HCT116 (cell line): ENCODE measurements at regions not wholly inside any gene's neighbourhood (a gene's known extent, or its start where the extent isn't known, plus 50 kb on each side); places are given as distances from the start of the nearest gene placed in this dataset.

Experiments used
- ATAC-seq: fragments of 200-7000 bp; cut with Tn5 transposase; 2 replicates; pipeline ENCODE4 v1.9.1; 2020; ENCODE audit warnings: mild to moderate bottlenecking, moderate library complexity
- BruUV-seq: library from RNA; stranded (reverse); fragments of 400-500 nt; replicated peaks from 2 replicates; lab custom pipeline; 2021; lab: Mats Ljungman, UMichigan
- CTCF ChIA-PET: fragments of 300-600 bp; sonication (Branson Sonifier 250); formaldehyde crosslinking; loops from one replicate; lab custom pipeline; 2021; ENCODE audit warnings: antibody characterized with exemption; lab: Charles Lee
- POLR2A ChIA-PET: fragments of 300-600, 350-600 bp; sonication (Branson Sonifier 250); formaldehyde crosslinking; loops from one replicate; lab custom pipeline; 2021; ENCODE audit warnings: antibody characterized with exemption; lab: Charles Lee
- RAD21 ChIA-PET, 2 experiments: fragments of 300-600 bp; sonication (Branson Sonifier 250); formaldehyde crosslinking; loops; one replicate each; lab custom pipeline; 2023; ENCODE audit warnings: low total read pairs in 2 of 2; ENCODE audit not compliant: uncharacterized antibody in 2 of 2, unreplicated experiment in 2 of 2, low non-redundant PET in 1 of 2; lab: Charles Lee
- DNase-seq: peaks from one replicate; pipeline ENCODE4 v3.0.0-alpha.2; 2010; ENCODE audit warnings: low read depth, low spot score
- H2AFZ ChIP-seq: fragments of 200-600 bp; shearing (Covaris generic), sonication (generic); 2 replicates; pipeline ENCODE4 v1.6.1; 2017; ENCODE audit warnings: low read depth, mixed run types, mixed read lengths, antibody characterized with exemption, low read length; ENCODE audit not compliant: poor library complexity, severe bottlenecking
- H3K27ac ChIP-seq: 2 replicates; pipeline ENCODE4 v1.5.1; 2012; ENCODE audit warnings: low read depth, low read length
- H3K27me3 ChIP-seq: fragments of 200-600 bp; sonication (generic); 2 replicates; pipeline ENCODE4 v1.6.1; 2016; ENCODE audit warnings: mixed run types, low read length, mixed read lengths; ENCODE audit not compliant: insufficient read depth
- H3K36me3 ChIP-seq, 2 experiments: fragments of 200-500 bp in 1 of 2; fragments of 200-600 bp in 1 of 2; sonication (Bioruptor generic) in 1 of 2; sonication (generic) in 1 of 2; 2 replicates each; pipeline versions ENCODE4 v1.5.1 to v1.6.1; 2014 to 2016; ENCODE audit warnings: low read length in 2 of 2, inconsistent platforms in 1 of 2, mixed read lengths in 1 of 2, mixed run types in 1 of 2; ENCODE audit not compliant: insufficient read depth in 2 of 2, control insufficient read depth in 1 of 2
- H3K4me1 ChIP-seq, 2 experiments: fragments of 200-600 bp in 1 of 2; sonication (generic) in 1 of 2; 2 replicates each; pipeline versions ENCODE4 v1.5.1 to v1.6.1; 2012 to 2017; ENCODE audit warnings: low read length in 2 of 2, inconsistent platforms in 1 of 2, mild to moderate bottlenecking in 1 of 2, mixed read lengths in 1 of 2, mixed run types in 1 of 2, moderate library complexity in 1 of 2; ENCODE audit not compliant: insufficient read depth in 2 of 2, control insufficient read depth in 1 of 2
- H3K4me2 ChIP-seq: fragments of 200-600 bp; sonication (generic); 2 replicates; pipeline ENCODE4 v1.6.1; 2017; ENCODE audit warnings: mixed run types, low read length, mixed read lengths
- H3K4me3 ChIP-seq, 2 experiments: fragments of 200-600 bp in 1 of 2; sonication (generic) in 1 of 2; replicated peaks in 1 of 2; 2 replicates each; pipeline ENCODE4 v1.5.1; 2011 to 2016; ENCODE audit warnings: low read length in 2 of 2, control low read depth in 1 of 2, low read depth in 1 of 2, mild to moderate bottlenecking in 1 of 2, mixed read lengths in 1 of 2, mixed run types in 1 of 2
- H3K79me2 ChIP-seq: fragments of 200-600 bp; sonication (generic); 2 replicates; pipeline ENCODE4 v1.6.1; 2017; ENCODE audit warnings: mild to moderate bottlenecking, mixed run types, low read length, moderate library complexity, mixed read lengths; ENCODE audit not compliant: insufficient read depth
- H3K9ac ChIP-seq: fragments of 200-600 bp; sonication (generic); 2 replicates; pipeline ENCODE4 v1.6.1; 2016; ENCODE audit warnings: low read length, mixed read lengths
- H3K9me2 ChIP-seq: fragments of 200-600 bp; sonication (generic), shearing (Covaris generic); 2 replicates; pipeline ENCODE4 v1.6.1; 2017; ENCODE audit warnings: mixed run types, mild to moderate bottlenecking, moderate library complexity; ENCODE audit not compliant: insufficient read depth
- H3K9me3 ChIP-seq, 2 experiments: fragments of 200-500 bp in 1 of 2; fragments of 200-600 bp in 1 of 2; sonication (Bioruptor generic) in 1 of 2; sonication (generic) in 1 of 2; 2 replicates each; pipeline ENCODE4 v1.6.1; 2014 to 2017; ENCODE audit warnings: low read length in 2 of 2, mixed read lengths in 2 of 2, inconsistent platforms in 1 of 2, low read depth in 1 of 2, mild to moderate bottlenecking in 1 of 2, mixed run types in 1 of 2, moderate library complexity in 1 of 2; ENCODE audit not compliant: control insufficient read depth in 1 of 2, insufficient read depth in 1 of 2
- H4K20me1 ChIP-seq: fragments of 200-600 bp; sonication (generic), shearing (Covaris generic); 2 replicates; pipeline ENCODE4 v1.6.1; 2017; ENCODE audit warnings: mixed run types, mild to moderate bottlenecking, moderate library complexity; ENCODE audit not compliant: insufficient read depth
- POLR2A ChIP-seq: IDR thresholded peaks from 2 replicates; pipeline ENCODE4 v1.7.0; 2011; ENCODE audit warnings: borderline replicate concordance; ENCODE audit not compliant: insufficient read depth, insufficient read length; ENCODE audit errors: extremely low read depth
- RAD21 ChIP-seq: IDR thresholded peaks from 2 replicates; pipeline ENCODE4 v1.6.1; 2012; ENCODE audit warnings: low read depth, mild to moderate bottlenecking
- SRF ChIP-seq: IDR thresholded peaks from 2 replicates; pipeline ENCODE4 v1.6.1; 2012; ENCODE audit warnings: low read depth
- ZNF274 ChIP-seq: fragments of 200-500 bp; sonication (Bioruptor generic); IDR thresholded peaks from 2 replicates; pipeline ENCODE4 v1.6.1; 2014; ENCODE audit warnings: mild to moderate bottlenecking, low read depth, low read length, inconsistent platforms
- intact Hi-C: fragments of 100-400 bp; cut with micrococcal nuclease; formaldehyde crosslinking; loops from 2 replicates; pipeline ENCODE4 v1.10.0; 2022
- TF ChIP-seq, protein P1 (sequence below): IDR thresholded peaks from 2 replicates; pipeline ENCODE4 v1.6.1; 2012; ENCODE audit warnings: low read depth
- TF ChIP-seq, protein P2 (sequence below), 3 experiments: fragments of 200-600 bp in 1 of 3; sonication (generic) in 1 of 3; IDR thresholded peaks in 2 of 3; conservative IDR thresholded peaks in 1 of 3; 2 replicates each; pipeline ENCODE4 v1.5.1; 2012 to 2017; ENCODE audit warnings: low read depth in 2 of 3, low read length in 2 of 3, antibody characterized with exemption in 1 of 3, borderline replicate concordance in 1 of 3, control low read depth in 1 of 3, mild to moderate bottlenecking in 1 of 3, mixed read lengths in 1 of 3, mixed run types in 1 of 3, moderate library complexity in 1 of 3; ENCODE audit not compliant: insufficient read depth in 1 of 3

DNA sequence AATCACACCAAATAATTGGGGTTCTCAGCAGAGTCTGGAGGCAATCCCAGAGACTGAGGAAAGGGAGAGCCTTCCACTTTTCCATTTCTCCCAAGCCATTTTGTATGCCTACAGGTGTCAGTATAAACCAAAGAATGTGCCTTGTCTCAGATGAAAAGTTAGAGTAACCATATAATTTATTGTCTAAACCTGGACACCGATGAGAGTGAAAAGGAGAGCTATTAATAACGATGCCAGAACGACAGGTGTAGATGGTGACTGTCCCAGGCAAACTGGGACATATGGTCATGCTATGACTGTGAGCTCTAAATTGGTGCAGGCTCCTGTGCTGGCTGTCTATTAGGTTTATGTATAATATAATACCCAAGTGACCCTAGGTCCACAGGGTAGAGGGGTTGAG lies 219.6 kb downstream of the ARHGAP12 start:
- intact Hi-C loops, result no loop called here
- Histone ChIP-seq H4K20me1 (no peaks in the 10 kb centered on the region), H3K4me1 (no peaks in the 10 kb centered on the region), H3K4me3 (no peak overlapping the region), H3K9me2 (no peaks in the 10 kb centered on the region), H3K79me2 (no peaks in the 10 kb centered on the region), H3K4me2 (no peak overlapping the region), H3K36me3 (no peaks in the 10 kb centered on the region), H3K27ac (no peak overlapping the region), H3K9me3 (peaks cover 0 to 4% of the 10 kb centered on the region in 2 experiments; a peak in 2 of 4 replicates), H3K27me3 (no peaks in the 10 kb centered on the region), H3K9ac (no peak overlapping the region), H2AFZ (no peak overlapping the region)
- TF ChIP-seq, protein P1, sequence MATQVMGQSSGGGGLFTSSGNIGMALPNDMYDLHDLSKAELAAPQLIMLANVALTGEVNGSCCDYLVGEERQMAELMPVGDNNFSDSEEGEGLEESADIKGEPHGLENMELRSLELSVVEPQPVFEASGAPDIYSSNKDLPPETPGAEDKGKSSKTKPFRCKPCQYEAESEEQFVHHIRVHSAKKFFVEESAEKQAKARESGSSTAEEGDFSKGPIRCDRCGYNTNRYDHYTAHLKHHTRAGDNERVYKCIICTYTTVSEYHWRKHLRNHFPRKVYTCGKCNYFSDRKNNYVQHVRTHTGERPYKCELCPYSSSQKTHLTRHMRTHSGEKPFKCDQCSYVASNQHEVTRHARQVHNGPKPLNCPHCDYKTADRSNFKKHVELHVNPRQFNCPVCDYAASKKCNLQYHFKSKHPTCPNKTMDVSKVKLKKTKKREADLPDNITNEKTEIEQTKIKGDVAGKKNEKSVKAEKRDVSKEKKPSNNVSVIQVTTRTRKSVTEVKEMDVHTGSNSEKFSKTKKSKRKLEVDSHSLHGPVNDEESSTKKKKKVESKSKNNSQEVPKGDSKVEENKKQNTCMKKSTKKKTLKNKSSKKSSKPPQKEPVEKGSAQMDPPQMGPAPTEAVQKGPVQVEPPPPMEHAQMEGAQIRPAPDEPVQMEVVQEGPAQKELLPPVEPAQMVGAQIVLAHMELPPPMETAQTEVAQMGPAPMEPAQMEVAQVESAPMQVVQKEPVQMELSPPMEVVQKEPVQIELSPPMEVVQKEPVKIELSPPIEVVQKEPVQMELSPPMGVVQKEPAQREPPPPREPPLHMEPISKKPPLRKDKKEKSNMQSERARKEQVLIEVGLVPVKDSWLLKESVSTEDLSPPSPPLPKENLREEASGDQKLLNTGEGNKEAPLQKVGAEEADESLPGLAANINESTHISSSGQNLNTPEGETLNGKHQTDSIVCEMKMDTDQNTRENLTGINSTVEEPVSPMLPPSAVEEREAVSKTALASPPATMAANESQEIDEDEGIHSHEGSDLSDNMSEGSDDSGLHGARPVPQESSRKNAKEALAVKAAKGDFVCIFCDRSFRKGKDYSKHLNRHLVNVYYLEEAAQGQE, result no peak
- TF ChIP-seq, protein P2, sequence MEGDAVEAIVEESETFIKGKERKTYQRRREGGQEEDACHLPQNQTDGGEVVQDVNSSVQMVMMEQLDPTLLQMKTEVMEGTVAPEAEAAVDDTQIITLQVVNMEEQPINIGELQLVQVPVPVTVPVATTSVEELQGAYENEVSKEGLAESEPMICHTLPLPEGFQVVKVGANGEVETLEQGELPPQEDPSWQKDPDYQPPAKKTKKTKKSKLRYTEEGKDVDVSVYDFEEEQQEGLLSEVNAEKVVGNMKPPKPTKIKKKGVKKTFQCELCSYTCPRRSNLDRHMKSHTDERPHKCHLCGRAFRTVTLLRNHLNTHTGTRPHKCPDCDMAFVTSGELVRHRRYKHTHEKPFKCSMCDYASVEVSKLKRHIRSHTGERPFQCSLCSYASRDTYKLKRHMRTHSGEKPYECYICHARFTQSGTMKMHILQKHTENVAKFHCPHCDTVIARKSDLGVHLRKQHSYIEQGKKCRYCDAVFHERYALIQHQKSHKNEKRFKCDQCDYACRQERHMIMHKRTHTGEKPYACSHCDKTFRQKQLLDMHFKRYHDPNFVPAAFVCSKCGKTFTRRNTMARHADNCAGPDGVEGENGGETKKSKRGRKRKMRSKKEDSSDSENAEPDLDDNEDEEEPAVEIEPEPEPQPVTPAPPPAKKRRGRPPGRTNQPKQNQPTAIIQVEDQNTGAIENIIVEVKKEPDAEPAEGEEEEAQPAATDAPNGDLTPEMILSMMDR (IDR thresholded peaks at IDR 0.05 in 2 of 3, conservative IDR thresholded peaks at IDR 0.05 in 1 of 3; ENCODE audit: borderline replicate concordance in 1 of 3, insufficient read depth in 1 of 3, low read depth in 2 of 3, low read length in 2 of 3), result peak in 2 of 3 experiments; percentile 23 to 26; a peak in 2 of 6 replicates
- TF ChIP-seq SRF, result no peak
- TF ChIP-seq POLR2A, result no peak
- TF ChIP-seq RAD21, result peak; percentile 60
- no peak for TF ChIP-seq ZNF274
- BruUV-seq, result no TSS peak
- DNase-seq (no peak), ATAC-seq (no peak)
- ChIA-PET POLR2A (no interaction called here), RAD21 (interaction anchor here in 1 of 2 experiments (1.1 kb wide), 1 partner anchor 61 kb away, joined by 3 read pairs; no protein-coding TSS in a partner anchor), CTCF (interaction anchor here (1.3 kb wide), 1 partner anchor 99 kb away, joined by 5 read pairs; no protein-coding TSS in a partner anchor)
